CD4-positive, alpha-beta T cell treated with Interleukin-6 for 4 hours (primary cell): ENCODE measurements at regions not wholly inside any gene's neighbourhood (a gene's known extent, or its start where the extent isn't known, plus 50 kb on each side); places are given as distances from the start of the nearest gene placed in this dataset.

Source experiments
- DNase-seq: peaks from one replicate; pipeline ENCODE4 v3.0.0-alpha.2; 2020; ENCODE audit warnings: mixed read lengths

DNA sequence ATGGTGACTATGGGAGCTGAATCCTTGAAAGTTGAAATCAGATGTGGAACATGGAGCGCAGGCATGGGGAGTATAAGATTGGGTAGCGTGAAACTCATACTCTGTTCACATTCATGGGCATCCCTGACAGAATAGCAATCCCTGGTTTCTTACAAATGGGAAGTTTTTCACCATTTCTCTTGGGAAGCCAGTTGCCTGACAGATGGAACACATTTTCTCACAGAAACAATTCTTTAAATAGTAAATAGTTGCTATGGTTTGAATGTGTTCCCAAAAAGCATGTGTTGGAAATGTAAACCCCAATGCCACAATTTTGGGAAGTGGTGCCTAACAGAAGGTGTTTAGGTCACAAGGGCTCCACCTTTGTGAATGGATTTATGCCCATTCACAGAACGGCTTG is 262.8 kb upstream of the HS3ST5 start:
- no peak for DNase-seq

DNA sequence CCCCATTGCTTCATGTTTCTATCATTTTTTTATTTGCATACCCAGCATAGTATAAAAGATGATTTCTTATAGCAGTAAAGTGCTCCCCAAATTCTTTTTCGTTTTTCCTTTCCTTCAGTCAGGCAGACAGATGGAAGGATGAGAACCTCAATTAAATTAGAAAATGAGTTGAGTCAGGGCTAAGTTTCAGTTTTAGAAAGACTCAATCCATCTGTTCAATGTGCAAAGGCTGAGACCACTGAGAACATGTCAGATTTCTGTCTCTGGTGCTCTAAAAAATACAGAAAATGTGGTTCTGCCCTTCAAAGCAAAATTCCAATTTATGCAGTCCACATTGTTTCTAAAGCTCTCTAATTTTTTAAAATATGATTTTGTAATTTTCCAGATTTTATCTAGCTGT is 257.6 kb upstream of the HS3ST5 start:
- DNase-seq, result no peak

DNA sequence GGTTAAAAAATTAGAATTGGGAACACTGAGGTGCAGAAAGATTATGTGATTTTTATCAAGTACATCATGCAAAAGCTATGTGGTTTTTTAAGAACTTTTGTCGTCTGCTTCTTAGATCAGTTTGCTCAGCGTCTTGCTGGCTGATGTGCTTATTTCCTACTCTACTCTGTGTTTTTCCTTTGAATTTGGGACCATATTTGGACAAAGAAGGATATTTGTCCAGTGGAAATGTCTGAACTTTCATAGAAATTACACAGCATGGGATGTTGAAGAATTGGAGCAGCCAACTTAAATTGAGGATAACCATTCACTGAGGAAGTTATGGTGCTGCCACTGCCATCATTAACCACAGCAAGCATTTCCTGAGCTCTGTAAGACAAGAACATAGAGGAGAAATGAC is 252.8 kb upstream of the HS3ST5 start:
- DNase-seq, result no peak

DNA sequence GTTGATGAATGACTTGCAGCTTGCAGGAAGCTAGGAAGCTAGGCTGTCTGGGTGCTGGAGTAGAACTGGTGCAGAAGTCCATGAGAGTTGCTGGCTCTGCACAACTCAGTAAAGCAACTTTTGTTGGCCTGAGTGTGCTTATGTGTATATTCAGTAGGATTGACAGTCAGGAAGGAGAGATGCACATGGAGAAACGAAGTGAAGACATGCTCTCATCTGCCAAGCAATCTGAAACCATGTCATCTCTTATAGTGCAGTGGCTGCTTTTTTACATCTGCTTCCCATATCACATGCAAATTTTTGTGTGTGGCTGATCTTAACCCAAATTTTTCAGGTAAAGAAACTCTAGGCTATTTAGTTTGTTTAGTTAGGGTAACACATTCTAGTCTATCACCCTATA is 252.4 kb upstream of the HS3ST5 start:
- no peak for DNase-seq

DNA sequence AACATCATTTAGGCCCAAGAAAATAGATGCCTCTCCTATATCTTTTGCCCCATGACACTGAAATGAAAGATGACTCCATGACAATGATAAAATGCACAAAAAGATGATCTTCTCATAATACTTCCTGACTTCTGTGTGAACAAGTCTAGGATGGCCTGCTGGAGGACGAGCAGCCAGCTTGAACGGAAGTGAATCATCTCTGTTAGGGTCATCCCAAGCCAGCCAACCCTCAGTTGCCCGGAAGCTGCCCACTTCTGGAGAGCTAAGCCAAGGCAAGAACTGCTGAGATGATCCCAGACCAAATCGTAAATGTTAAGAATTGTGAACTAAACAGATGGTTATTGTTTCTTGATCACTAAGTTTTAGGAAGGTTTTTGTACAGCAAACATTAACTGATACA is 249.7 kb upstream of the HS3ST5 start:
- DNase-seq, result no peak

DNA sequence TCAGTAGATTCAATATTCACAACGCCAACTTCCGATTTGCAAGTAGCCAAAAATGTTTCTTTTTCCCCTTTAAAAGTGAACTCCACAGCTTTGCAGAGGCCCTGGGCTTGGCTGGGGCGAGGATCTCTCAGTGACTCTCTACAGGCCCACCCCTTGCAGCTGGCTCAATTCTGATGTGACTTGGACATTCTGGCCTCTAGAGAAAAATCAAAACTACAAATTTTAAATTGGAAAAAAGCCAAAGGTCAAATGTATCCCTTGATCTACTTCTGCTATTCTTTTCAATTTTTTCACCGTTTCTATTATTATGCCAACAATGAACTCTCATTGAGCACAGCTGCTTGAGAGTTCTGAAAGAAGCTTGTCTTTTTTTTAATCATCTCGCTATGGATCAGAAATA is 245.9 kb upstream of the HS3ST5 start:
- no peak for DNase-seq

DNA sequence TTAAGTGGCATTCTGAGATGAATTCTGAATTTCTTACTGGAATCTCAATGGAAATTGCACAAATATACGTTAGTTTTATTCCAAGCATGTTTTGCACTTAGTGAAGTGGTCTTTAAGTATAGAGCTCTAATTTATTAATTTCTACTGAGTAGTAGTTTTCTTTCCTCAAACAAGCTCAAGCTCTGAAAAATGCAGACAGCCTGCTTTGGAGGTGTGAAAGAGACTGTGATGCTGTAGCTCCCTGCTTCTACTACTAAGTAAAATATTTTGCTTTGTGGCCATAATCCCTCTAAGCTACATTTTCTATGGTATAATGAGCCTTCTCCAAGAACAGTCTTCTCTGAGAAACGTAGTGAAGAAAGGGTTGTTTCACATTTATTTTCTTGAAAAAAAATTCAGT is 243.5 kb upstream of the HS3ST5 start:
- no peak for DNase-seq

DNA sequence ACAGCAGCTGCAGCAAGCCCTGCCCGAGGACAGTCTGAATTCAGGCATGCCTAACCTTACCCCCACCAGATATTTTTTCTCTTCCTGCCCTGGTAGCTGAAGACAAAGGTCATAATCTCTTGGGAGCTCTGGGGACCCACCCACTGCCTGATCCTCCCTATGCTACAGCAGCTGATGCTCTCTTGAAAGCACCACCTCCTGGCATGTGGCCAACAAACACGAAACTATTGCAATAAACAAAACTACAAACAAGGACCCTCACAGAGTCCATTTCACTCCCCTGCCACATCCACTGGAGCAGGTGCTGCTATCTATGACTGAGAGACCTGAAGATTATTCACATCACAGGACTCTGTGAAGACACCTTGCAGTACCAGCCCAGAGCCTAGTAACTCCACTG is 238.5 kb upstream of the HS3ST5 start:
- no peak for DNase-seq

DNA sequence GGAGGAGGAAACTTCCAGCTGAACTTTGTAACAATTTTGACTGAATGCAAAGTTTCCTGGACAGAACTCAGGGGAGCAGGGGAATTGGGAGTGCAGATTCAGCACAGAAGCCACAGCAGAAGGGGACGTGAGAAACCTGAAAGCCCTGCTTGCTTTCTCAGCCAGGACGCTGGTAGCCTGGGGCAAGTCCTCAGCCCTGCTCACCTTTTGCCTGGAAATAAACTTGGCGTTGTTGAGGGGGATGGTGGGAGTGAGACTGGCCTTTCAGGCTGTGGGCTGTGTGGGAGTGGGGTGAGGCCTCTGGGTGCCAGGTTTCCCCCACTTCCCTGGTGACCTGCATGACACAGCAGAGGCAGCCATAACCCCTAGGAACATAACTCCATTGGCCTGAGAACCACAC is 238.1 kb upstream of the HS3ST5 start:
- DNase-seq, result no peak

DNA sequence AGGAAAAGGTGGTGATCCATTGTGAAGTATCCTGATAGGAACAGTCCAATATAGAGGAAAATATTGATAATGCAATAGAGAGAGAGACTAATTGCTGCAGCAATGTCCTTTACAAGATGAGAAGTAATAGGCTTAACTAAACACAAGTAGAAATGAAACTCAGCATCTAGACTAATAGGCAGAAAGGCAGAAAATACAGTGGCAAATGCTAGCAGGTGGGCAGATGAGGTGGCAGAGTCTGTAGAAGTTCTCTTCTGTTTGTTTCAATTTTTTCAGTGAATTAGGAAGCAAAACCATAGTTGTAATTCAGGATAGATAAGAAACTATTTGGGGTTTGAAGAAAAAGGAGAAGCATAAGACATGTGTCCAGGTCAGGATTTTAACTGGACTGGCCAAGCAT is 236.7 kb upstream of the HS3ST5 start:
- DNase-seq, result no peak

DNA sequence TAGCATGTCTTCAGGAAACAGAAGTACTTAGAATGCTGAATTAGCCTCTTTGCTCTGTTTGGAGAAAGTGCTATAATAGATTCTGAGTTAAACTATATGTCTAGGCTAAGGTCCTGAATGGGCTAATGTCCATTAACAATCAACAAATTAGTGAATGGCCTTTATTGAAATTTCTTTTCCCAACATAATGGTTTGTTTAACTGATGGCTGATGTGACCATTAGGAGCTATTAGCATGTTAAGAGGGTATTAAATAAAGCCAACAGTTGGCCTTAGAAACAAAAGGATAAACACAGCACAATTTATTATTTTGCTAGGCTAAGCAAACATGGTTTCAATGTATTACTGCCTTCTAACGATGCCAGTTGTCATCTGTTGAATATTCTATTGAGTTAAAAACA is 234.3 kb upstream of the HS3ST5 start:
- no peak for DNase-seq

DNA sequence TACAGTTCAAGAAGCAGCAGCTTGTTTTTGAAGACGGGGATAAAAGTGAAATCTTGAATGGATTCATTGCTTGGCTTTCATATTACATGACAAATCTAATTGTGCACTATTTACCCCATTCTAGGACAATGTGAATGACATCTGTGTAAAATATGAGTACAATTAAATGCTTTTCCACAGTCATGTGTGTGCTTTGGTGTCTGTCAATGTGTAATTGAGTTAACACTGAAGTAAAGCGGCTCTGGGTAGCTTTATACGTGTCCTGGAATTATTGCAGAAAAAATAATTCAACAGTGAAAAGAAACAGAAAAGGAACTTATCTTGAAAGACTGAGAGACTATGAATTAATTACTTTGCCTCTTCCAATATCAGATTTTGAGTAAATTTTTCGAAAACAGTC is 233.5 kb upstream of the HS3ST5 start:
- DNase-seq, result no peak

DNA sequence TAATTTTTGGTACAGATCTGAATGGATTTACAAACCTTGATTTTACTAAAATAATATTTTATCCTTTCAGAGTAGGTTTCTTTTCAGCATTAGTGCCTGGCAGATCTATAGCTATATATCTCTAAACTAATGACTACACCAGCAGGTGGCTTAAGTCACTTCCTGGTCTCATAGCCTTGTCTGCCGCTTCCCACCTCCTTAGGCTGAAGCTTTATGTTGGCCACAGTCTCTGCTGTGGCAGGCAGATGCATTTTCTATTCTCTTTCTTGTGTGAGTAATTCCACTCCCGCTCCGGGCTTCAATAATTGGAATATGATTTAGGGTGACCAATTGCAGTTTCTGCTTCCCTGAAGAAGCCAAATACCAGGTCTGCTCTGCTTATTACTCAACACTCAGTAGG is 226.8 kb upstream of the HS3ST5 start:
- DNase-seq, result no peak

DNA sequence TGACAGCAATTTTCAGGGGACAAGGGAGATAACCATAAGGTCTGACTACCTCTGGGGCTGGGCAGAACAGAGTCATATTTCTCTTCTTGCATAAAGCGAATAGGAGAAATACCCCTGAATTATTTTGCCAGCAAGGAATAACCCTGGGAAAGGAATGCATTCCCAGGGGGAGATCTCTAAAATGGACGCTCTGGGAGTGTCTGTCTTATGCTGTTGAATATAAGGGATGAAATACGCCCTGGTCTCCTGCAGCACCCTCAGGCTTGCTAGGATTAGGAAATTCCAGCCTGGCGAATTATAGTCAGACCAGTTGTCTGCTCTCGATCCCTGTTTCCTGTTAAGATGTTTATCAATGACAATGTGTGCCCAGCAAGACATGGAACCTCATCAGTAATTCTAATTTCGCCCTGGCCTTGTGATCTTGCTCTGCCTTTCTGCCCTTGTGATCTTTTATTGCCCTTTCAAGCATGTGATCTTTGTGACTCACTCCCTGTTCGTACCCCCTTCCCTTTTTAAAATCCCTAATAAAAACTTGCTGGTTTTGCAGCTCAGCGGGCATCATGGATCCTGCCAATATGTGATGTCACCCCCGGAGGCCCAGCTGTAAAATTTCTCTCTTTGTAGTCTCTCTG is 221.6 kb upstream of the HS3ST5 start:
- DNase-seq, result no peak

DNA sequence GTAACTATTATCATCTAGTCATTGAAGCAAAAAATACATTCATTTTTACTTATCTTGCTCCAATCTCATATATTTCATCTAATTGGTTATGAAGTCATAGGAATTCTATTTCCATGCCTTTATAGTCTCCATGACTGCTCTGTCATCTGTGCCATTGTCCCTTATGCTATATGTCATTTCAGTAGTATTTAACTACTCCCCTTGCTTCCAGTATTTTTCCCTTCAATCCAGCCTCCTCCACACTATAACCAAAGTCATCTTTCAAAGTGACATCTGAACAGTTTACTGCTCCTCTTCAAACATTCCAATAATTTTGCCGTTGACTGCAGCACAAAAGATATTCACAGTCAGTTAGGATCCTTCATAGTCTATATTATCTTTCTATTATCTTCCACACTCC is 216.6 kb upstream of the HS3ST5 start:
- no peak for DNase-seq

DNA sequence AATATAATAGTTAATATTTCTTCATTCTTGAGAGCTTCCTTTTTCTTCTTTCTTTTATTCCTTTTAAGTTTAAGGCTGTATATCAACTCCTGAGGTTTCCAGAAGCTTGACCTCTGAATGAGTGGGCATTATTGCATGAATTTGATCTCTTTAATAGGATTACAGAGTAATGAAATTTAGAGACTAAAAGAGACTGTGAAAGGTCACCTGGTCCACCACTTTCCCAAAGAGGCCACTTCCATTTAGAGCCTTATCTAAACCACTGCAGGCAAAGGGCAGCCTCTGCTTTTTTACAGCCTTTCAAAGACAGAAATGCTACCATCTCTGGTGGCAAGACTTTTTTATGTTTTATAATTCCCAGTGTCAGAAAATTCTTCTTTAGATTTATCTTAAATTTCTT is 215.3 kb upstream of the HS3ST5 start:
- DNase-seq, result no peak

DNA sequence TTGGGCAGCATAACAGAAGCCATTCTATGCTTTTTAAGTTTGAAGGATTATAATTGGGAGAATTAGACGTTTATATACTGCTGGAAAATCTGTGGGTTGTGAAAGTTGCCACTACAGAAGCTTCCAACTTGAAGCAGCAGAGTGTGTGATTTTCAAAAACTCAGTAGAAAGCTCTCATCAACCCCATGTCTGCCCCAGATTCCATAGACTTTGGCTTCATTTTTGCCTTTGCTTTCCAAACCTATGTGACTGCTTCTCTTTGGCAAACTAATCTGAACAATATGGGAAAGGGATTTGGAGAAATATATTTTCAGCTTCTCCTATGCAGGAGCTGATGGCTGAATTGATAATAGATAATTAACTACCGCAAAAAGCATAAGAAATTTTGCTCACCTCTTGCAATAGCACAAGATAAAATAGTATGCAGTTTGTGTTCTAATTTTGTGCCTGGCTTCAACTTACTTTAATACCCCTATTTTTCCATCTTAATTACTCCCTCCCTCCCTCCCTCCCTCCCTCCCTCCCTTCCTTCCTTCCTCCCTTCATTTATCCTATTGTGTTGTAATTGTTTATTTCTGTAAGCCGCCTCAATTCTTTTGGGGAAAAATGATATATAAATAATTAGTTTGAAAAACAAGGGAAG is 214.1 kb upstream of the HS3ST5 start:
- DNase-seq, result no peak

DNA sequence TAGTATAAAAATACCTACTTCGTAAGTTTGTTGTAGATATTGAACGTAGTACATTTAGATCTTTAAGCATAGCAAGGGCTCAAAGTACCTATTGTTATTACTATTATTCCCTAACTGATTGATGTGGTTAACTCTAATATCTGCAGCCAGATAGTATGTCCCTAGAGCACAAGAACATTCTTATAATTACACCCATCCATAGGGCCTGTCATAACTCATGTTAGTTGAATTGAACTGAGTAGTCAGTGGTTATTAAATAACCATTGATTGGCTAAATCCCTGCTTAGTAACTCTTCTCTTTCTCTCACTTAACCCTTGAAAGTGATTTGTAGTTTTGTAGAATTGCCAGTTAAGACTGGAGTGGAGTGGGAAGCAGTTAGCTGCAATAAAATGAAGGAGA is 207.5 kb upstream of the HS3ST5 start:
- no peak for DNase-seq

DNA sequence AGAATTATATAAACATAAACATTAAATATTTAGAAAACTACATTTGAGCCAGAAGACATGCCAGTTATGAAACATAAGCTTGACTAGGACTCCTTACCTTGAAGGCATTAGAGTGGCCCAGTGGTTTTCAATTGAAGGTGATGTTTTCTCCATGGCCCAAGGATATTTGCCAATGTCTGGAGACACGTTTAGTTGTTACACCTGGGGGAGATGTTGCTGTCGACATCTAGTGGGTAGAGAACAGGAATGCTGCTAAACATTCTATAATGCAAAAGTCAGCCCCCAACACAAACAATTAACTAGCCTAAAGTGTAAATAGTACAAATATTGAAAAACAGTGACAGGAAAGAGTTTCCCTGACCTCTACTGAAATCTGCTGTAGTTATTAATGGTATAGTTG is 200.9 kb upstream of the HS3ST5 start:
- DNase-seq, result no peak

DNA sequence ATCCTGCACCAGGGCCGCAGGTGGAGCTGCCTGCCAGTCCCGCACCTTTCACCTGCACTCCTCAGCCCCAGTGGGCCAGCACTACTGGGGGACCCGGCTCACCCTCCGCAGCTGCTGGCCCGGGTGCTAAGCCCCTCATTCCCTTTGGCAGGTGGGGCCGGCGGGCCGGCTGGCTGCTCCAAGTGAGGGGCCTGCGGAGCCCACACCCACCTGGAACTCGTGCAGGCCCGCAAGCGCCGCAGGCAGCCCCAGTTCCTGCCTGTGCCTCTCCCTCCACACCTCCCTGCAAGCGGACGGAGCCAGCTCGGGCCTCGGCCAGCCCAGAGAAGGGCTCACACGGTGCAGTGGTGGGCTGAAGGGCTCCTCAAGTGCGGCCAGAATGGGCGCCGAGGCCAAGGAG is 199.0 kb upstream of the HS3ST5 start:
- DNase-seq, result no peak

DNA sequence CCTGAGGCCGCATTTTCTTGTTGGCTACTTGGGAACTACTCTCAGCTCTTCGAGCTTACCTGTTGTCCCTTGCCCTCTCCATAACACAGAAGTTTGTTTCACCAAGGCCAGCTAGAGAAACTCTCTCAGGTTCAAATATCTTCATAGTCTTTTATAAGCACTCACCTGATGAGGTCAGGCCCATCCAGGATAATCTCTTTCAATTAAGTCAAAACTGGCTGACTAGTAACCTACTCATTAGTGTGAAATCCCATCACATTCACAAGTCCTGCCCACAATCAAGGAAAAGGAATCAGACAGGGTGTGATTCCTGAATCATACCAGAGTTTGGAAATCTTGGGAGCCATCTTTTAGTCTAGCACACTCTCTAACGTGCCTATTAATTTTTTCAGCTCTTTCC is 195.2 kb upstream of the HS3ST5 start:
- no peak for DNase-seq

DNA sequence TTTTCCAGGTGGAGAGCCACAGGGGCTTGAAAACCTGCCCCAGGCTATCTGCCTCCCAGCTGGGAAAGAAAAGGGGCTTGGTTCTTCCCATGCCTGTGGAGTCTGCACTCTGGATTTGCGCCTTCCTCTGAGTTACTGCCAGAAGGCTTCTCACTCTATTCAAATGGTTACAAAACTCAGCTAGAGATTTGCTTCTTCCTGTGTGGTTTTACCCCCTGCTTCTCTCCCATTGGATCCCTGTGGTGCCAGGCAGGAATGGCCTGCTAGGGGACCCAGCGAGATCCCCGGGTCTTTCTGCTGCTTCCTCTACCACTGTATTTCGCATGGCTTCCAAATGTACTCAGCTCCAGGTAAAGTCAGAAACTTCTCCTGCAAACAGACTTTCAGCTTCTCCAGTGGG is 192.0 kb upstream of the HS3ST5 start:
- DNase-seq, result no peak

DNA sequence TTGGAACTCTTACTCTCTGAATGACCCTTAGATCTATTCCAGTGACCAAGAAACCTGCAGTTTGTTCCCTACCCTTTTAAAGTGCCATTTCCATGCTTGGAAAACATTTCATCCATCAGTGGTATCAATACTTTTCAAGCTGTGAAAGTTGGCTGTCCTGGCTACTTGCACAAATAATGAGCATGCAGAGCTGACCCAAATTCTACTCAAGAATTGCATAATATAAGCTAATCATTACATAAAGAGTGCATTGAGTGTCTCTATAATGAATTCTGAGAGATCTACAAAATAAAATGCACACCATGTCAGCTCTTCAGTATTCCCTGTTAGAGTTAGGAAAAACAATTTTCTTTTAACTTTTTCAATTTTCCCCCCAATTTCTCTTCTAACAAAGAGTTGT is 181.3 kb upstream of the HS3ST5 start:
- no peak for DNase-seq

DNA sequence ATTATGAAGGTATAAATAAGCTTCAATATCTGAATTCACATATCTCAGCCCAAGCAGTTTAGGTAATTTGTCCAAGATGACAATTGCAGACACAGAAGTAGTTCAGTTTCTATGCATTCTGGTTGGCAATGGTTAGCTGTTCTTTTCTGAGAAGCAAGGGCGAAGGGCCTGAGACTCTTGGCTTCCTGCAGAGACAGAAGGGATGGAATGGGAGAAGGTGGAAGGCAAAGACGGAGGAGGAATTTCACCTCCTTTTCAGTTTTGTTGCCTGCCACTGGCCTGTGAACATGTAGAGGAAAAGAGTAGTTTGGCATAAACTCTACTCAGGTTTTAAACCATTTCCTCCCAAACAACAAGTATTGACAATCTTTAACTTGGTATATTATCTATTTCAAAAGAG is 180.7 kb upstream of the HS3ST5 start:
- DNase-seq, result no peak

DNA sequence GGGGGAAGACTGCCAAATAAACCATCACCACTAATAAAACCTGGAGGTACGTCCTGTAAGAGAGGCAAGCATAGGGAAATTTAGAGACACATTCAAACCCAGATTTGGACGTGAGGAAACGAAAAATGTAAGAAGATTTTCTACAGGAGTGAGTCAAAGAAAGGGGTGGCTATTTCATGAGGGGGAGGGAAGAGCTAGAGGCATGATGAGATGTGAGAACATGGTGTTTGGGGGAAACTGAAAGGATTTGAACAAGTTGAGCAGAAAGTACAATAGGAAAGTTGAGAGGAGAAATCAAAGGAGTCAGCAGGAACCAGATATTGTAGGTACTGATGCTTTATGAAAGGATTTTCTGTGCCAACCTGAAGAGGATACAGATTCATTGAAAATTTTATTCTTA is 179.1 kb upstream of the HS3ST5 start:
- DNase-seq, result no peak
